ENCODE measurements at regions not wholly inside any gene's neighbourhood (a gene's known extent, or its start where the extent isn't known, plus 50 kb on each side); places are given as distances from the start of the nearest gene placed in this dataset.

GRCh38 chr22:27461470-27461869 lies 340.1 kb downstream of the MN1 start:
- Histone ChIP-seq H3K4me1 (no peaks in the 10 kb centered on the region), H3K9me3 (replicated peaks) (no peaks in the 10 kb centered on the region), H3K36me3 (no peaks in the 10 kb centered on the region), H3K27me3 (ENCODE audit: low read depth) (peaks cover 99% of the 10 kb centered on the region), H3K27ac (replicated peaks) (no peak overlapping the region), H3K4me3 (no peak overlapping the region)
- intact Hi-C loops (cut with micrococcal nuclease), result no loop called here
- no peak for TF ChIP-seq CTCF (IDR thresholded peaks at IDR 0.05; ENCODE audit: borderline replicate concordance)
- no peak for DNase-seq

GRCh38 chr22:27462190-27462589 lies 339.4 kb downstream of the MN1 start:
- Histone ChIP-seq H3K27me3 (ENCODE audit: low read depth) (peaks cover 97% of the 10 kb centered on the region), H3K4me3 (no peak overlapping the region), H3K9me3 (replicated peaks) (no peaks in the 10 kb centered on the region), H3K36me3 (no peaks in the 10 kb centered on the region), H3K4me1 (no peaks in the 10 kb centered on the region), H3K27ac (replicated peaks) (no peak overlapping the region)
- intact Hi-C loops (cut with micrococcal nuclease), result no loop called here
- no peak for TF ChIP-seq CTCF (IDR thresholded peaks at IDR 0.05; ENCODE audit: borderline replicate concordance)
- DNase-seq, result no peak

- no peak overlapping the region for H3K27ac ChIP-seq (replicated peaks)
- no peaks in the 10 kb centered on the region for H3K4me1 ChIP-seq
- intact Hi-C loops (cut with micrococcal nuclease), result no loop called here
- H3K4me3 ChIP-seq, result no peak overlapping the region
- H3K9me3 ChIP-seq (replicated peaks), result no peaks in the 10 kb centered on the region
- no peaks in the 10 kb centered on the region for H3K36me3 ChIP-seq
- peaks cover 95% of the 10 kb centered on the region for H3K27me3 ChIP-seq (ENCODE audit: low read depth)
- TF ChIP-seq CTCF (IDR thresholded peaks at IDR 0.05; ENCODE audit: borderline replicate concordance), result no peak
- no peak for DNase-seq
Observed at GRCh38 chr22:27463121-27463660, 338.4 kb downstream of the MN1 start.

- peaks cover 87% of the 10 kb centered on the region for H3K27me3 ChIP-seq (ENCODE audit: low read depth)
Observed at GRCh38 chr22:27466229-27466628, 335.3 kb downstream of the MN1 start.

GRCh38 chr22:27466778-27467438 lies 334.6 kb downstream of the MN1 start:
- no peaks in the 10 kb centered on the region for H3K4me1 ChIP-seq
- H3K36me3 ChIP-seq, result no peaks in the 10 kb centered on the region
- peaks cover 81% of the 10 kb centered on the region for H3K27me3 ChIP-seq (ENCODE audit: low read depth)
- no peaks in the 10 kb centered on the region for H3K9me3 ChIP-seq (replicated peaks)
- no peak overlapping the region for H3K4me3 ChIP-seq
- TF ChIP-seq CTCF (IDR thresholded peaks at IDR 0.05; ENCODE audit: borderline replicate concordance), result no peak
- no peak for DNase-seq
- intact Hi-C loops (cut with micrococcal nuclease), result no loop called here
- no peak overlapping the region for H3K27ac ChIP-seq (replicated peaks)

More at GRCh38 chr22:27466229-27466628, 335.3 kb downstream of the MN1 start:
- Histone ChIP-seq H3K9me3 (replicated peaks) (no peaks in the 10 kb centered on the region), H3K4me3 (no peak overlapping the region), H3K36me3 (no peaks in the 10 kb centered on the region), H3K4me1 (no peaks in the 10 kb centered on the region), H3K27ac (replicated peaks) (no peak overlapping the region)
- TF ChIP-seq CTCF (IDR thresholded peaks at IDR 0.05; ENCODE audit: borderline replicate concordance), result no peak
- no peak for DNase-seq
- intact Hi-C loops (cut with micrococcal nuclease), result no loop called here

All from left ventricle myocardium inferior (tissue), 1 donor.